CMK (cell line): ENCODE measurements at regions not wholly inside any gene's neighbourhood (a gene's known extent, or its start where the extent isn't known, plus 50 kb on each side); places are given as distances from the start of the nearest gene placed in this dataset.
"Not testable (repeated sequence)": the region's sequence is repeated elsewhere in the genome, so short reads cannot be mapped to it uniquely, and the experiment has no call there.

Experiments used
- DNase-seq: peaks from one replicate; pipeline ENCODE4 v3.0.0-alpha.2; 2010; ENCODE audit warnings: low read depth

- DNase-seq: no peak
Observed at GRCh38 chr13:76620036-76620435, 266.2 kb downstream of the KCTD12 start.

GRCh38 chr13:76619631-76620030 is 266.6 kb downstream of the KCTD12 start:
- no peak for DNase-seq

- DNase-seq: no peak
Observed at GRCh38 chr13:76610819-76611415, 275.3 kb downstream of the KCTD12 start.

GRCh38 chr13:76609643-76610042 is 276.6 kb downstream of the KCTD12 start:
- no peak for DNase-seq

GRCh38 chr13:76607866-76608265 is 278.3 kb downstream of the KCTD12 start:
- DNase-seq: no peak

- no peak for DNase-seq
Observed at GRCh38 chr13:76600081-76600480, 286.1 kb downstream of the KCTD12 start.

- no peak for DNase-seq
Observed at GRCh38 chr13:76597868-76598267, 288.3 kb downstream of the KCTD12 start.

GRCh38 chr13:76596216-76596615 is 290.0 kb downstream of the KCTD12 start:
- DNase-seq: no peak

GRCh38 chr13:76594435-76594834 is 291.8 kb downstream of the KCTD12 start:
- DNase-seq: no peak

- DNase-seq: no peak
Observed at GRCh38 chr13:76586842-76587241, 299.4 kb downstream of the KCTD12 start.

- DNase-seq: no peak
Observed at GRCh38 chr13:76579701-76580100, 306.5 kb downstream of the KCTD12 start.

GRCh38 chr13:76575634-76576033 is 310.6 kb downstream of the KCTD12 start:
- not testable (repeated sequence) for DNase-seq

GRCh38 chr13:76570510-76570971 is 315.7 kb downstream of the KCTD12 start:
- DNase-seq: no peak

- no peak for DNase-seq
Observed at GRCh38 chr13:76556627-76557026, 329.6 kb downstream of the KCTD12 start.

- DNase-seq: no peak
Observed at GRCh38 chr13:76552807-76553206, 333.4 kb downstream of the KCTD12 start.

- DNase-seq: no peak
Observed at GRCh38 chr13:76552041-76552772, 334.0 kb downstream of the KCTD12 start.

- no peak for DNase-seq
Observed at GRCh38 chr13:76542176-76542575, 344.0 kb downstream of the KCTD12 start.

- DNase-seq: no peak
Observed at GRCh38 chr13:76538004-76538403, 348.2 kb downstream of the KCTD12 start.

- DNase-seq: no peak
Observed at GRCh38 chr13:76533251-76533650, 353.0 kb downstream of the KCTD12 start.

GRCh38 chr13:76527041-76527440 is 359.2 kb downstream of the KCTD12 start:
- DNase-seq: no peak

- DNase-seq: no peak
Observed at GRCh38 chr13:76523740-76524340, 362.4 kb downstream of the KCTD12 start.

GRCh38 chr13:76522083-76522755 is 364.0 kb downstream of the KCTD12 start:
- DNase-seq: peak; percentile 46

GRCh38 chr13:76519685-76520084 is 366.5 kb downstream of the KCTD12 start:
- no peak for DNase-seq
